ENCODE measurements at regions not wholly inside any gene's neighbourhood (a gene's known extent, or its start where the extent isn't known, plus 50 kb on each side); places are given as distances from the start of the nearest gene placed in this dataset.

DNA sequence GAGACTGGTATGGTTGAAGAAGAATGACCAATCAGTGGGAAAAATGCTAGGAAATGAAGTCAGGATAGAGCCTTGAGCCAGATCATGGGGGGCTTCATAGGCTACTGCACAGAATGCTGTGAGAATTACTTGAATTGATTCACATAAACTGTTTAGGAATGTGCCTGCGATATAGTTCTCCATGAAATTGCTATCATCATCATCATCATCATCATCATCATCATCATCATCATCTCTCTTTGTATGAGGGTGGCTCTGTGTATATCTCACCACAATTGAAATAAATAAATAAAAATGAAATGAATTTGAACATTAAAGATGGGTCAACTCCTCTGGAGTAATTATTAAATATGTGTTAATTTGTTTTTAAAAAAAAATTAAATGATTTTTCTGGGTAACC is 148.6 kb upstream of the LEF1 start:
- H3K27me3 ChIP-seq (ENCODE audit: insufficient read depth, low read length) = no peaks in the 10 kb centered on the region
- no peaks in the 10 kb centered on the region for H3K79me2 ChIP-seq (ENCODE audit: control insufficient read depth, insufficient read depth, low read length, unreplicated experiment)
- no peaks in the 10 kb centered on the region for H3K4me1 ChIP-seq (ENCODE audit: control insufficient read depth, insufficient read depth, low read length, unreplicated experiment)
- no peak overlapping the region for H3K4me3 ChIP-seq (ENCODE audit: low read depth, low read length)
- no peak overlapping the region for H3K27ac ChIP-seq (ENCODE audit: low read depth, low read length)
- H3K36me3 ChIP-seq (ENCODE audit: insufficient read depth, low read length) = no peaks in the 10 kb centered on the region
- H2AFZ ChIP-seq (ENCODE audit: low read length, unreplicated experiment) = no peak overlapping the region

DNA sequence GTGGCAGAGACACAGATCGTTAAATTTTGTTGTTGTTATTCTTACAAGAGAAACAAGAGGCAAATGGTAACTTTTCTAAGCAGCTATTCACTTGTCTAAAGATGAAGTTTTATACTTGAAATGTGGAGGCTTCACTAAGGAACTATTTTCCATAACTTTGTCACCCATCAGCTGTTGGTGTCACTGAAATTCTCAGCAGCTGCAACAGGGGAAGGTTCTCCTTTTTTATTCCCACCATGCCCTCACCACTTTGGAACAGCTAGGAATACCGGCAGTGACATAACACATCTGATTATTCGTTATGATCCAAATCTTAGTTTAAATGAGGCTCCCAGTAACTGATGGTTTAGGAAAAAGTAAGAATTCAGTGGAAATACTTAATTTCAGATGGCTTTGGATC is 147.0 kb upstream of the LEF1 start:
- Histone ChIP-seq H3K27ac (ENCODE audit: low read depth, low read length) (no peak overlapping the region), H3K36me3 (ENCODE audit: insufficient read depth, low read length) (no peaks in the 10 kb centered on the region), H3K4me3 (ENCODE audit: low read depth, low read length) (no peak overlapping the region), H2AFZ (ENCODE audit: low read length, unreplicated experiment) (no peak overlapping the region), H3K4me1 (ENCODE audit: control insufficient read depth, insufficient read depth, low read length, unreplicated experiment) (no peaks in the 10 kb centered on the region), H3K79me2 (ENCODE audit: control insufficient read depth, insufficient read depth, low read length, unreplicated experiment) (no peaks in the 10 kb centered on the region), H3K27me3 (ENCODE audit: insufficient read depth, low read length) (no peaks in the 10 kb centered on the region; the same call in 1 of the 2 replicates)

DNA sequence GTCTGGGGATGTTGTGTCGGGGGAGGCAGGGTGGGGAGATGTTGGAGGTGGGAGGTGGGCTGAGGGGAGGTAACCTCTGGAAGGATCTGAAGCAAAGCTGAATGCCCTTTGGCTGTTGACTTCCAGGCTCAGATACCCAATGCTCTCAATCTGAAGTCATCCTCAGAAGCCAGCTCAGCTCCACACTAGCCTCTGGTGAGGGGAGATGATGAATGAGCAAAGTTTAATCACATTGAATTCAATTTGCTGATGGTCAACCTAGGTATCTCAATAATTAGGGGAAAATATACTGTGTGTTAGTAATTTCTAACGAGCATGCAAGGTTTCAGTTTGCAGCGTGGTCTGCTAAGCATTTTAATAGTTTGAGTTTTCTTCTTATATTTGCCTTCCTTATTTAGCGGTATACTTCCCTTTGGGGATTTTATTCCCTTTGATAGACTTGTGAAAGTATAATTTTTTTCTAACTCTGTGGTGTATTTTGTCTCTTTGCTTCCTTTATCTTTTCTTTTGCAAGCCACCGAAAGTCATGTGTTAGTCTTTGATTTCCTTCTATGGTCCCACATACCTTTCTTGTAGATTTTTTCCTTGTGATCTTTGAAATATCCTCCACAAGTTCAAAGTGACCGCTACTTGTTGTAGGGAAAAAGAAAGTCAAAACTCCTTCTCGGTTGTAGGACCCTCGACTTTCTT is 146.3 kb upstream of the LEF1 start:
- Histone ChIP-seq H2AFZ (ENCODE audit: low read length, unreplicated experiment) (no peak overlapping the region), H3K4me3 (ENCODE audit: low read depth, low read length) (no peak overlapping the region), H3K27me3 (ENCODE audit: insufficient read depth, low read length) (no peaks in the 10 kb centered on the region; the same call in 1 of the 2 replicates)

DNA sequence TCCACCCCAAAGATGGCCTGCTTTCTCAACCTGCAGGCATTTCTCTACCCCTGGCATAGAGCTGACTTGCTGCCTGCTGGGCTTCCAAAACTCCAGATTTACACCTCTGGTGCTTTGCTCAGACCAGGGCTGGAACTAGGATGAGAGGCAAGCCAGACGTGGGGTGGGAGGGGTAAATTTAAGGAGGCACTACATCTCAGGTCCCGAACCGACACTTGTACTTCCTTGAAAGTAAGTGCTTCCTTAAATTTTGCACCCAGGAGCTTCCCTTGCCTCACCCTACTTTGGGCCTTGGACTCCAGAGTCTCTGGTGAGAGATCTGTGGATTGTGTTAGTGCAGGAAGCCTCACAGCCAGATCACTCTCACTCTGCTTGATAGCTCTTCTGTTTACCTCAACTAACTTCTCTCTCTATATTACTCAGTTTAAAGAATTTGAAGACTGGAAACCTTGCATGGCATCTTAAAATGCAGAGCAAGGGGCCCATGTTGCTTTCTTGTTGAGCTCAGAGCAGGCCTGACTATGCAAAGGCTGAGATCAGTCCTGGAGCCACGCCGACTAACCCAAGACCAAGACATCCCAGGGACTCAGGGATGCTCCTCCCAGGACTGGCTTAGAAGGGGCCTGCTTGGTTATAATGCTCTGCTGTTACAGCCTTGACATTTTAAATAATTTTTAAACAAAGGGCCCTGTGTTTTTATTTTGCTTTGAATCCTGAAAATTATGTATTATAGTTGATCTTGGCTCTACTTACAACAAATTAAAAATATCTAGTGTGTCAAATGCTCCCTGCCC is 145.0 kb upstream of the LEF1 start:
- H3K4me1 ChIP-seq (ENCODE audit: control insufficient read depth, insufficient read depth, low read length, unreplicated experiment) = no peaks in the 10 kb centered on the region

More for the DNA sequence above, 146.3 kb upstream of the LEF1 start:
- Histone ChIP-seq H3K36me3 (ENCODE audit: insufficient read depth, low read length) (no peaks in the 10 kb centered on the region), H3K4me1 (ENCODE audit: control insufficient read depth, insufficient read depth, low read length, unreplicated experiment) (no peaks in the 10 kb centered on the region), H3K79me2 (ENCODE audit: control insufficient read depth, insufficient read depth, low read length, unreplicated experiment) (no peaks in the 10 kb centered on the region), H3K27ac (ENCODE audit: low read depth, low read length) (no peak overlapping the region)

DNA sequence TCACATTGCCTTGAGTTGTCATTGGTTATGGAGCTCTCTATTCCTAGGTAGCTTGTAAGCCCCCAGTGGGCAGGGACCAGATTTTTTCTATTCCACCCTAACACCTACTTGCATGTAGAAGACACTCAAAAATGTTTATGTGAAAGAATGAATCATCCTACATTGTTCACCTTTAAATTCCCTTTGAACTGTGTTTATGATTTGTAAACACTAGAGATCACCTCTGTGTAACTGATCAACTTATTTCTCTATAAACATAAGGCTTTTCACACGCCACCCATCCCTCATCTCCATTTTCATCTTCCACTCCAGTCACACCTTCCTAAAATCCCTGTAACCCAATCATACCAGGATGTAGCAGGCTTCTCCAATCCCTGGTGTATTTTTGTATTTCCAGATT is 142.6 kb upstream of the LEF1 start:
- Histone ChIP-seq H3K4me1 (ENCODE audit: control insufficient read depth, insufficient read depth, low read length, unreplicated experiment) (no peaks in the 10 kb centered on the region), H2AFZ (ENCODE audit: low read length, unreplicated experiment) (no peak overlapping the region), H3K27ac (ENCODE audit: low read depth, low read length) (no peak overlapping the region), H3K79me2 (ENCODE audit: control insufficient read depth, insufficient read depth, low read length, unreplicated experiment) (no peaks in the 10 kb centered on the region), H3K36me3 (ENCODE audit: insufficient read depth, low read length) (no peaks in the 10 kb centered on the region), H3K27me3 (ENCODE audit: insufficient read depth, low read length) (no peaks in the 10 kb centered on the region; the same call in 1 of the 2 replicates), H3K4me3 (ENCODE audit: low read depth, low read length) (no peak overlapping the region)

More for the DNA sequence above, 145.0 kb upstream of the LEF1 start:
- H3K27me3 ChIP-seq (ENCODE audit: insufficient read depth, low read length) = no peaks in the 10 kb centered on the region; the same call in 1 of the 2 replicates
- no peak overlapping the region for H3K4me3 ChIP-seq (ENCODE audit: low read depth, low read length)
- H2AFZ ChIP-seq (ENCODE audit: low read length, unreplicated experiment) = no peak overlapping the region
- no peaks in the 10 kb centered on the region for H3K36me3 ChIP-seq (ENCODE audit: insufficient read depth, low read length)
- H3K27ac ChIP-seq (ENCODE audit: low read depth, low read length) = no peak overlapping the region
- H3K79me2 ChIP-seq (ENCODE audit: control insufficient read depth, insufficient read depth, low read length, unreplicated experiment) = no peaks in the 10 kb centered on the region

DNA sequence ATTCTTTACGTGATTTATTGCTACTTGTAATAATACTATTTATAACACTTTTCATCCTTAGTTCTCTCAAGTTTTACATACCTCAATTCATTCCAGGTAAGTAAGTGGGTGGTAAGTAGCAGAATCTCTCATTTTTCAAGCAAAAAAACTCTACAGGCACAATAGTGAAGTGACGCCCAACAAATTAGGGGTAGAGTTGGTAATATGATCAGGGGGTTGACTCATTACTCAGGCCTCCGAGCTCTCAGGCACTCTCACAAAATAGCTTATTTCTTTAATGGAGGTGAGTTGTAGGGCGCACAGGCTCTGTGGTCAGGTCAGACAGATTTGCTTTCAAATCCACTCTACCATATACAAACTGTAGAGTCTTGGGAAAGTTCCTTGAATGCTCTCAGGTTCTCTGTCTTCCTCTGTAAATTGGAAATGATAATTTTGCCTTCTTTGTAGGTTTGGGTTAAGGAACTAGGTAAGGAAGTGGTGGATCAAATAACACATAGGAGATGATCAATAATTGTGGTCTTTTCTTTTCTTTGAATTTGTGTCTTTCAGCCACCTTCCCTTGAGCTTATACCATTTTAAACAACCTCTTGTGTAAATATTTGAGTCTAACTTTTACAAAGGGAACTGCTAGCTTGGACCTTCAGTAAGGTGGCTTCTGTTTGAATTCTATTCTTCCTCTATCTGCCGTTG is 134.9 kb upstream of the LEF1 start:
- no peak overlapping the region for H3K27ac ChIP-seq (ENCODE audit: low read depth, low read length)
- H3K79me2 ChIP-seq (ENCODE audit: control insufficient read depth, insufficient read depth, low read length, unreplicated experiment) = no peaks in the 10 kb centered on the region
- H3K4me3 ChIP-seq (ENCODE audit: low read depth, low read length) = no peak overlapping the region
- no peaks in the 10 kb centered on the region for H3K36me3 ChIP-seq (ENCODE audit: insufficient read depth, low read length)
- no peak overlapping the region for H2AFZ ChIP-seq (ENCODE audit: low read length, unreplicated experiment)
- no peaks in the 10 kb centered on the region for H3K27me3 ChIP-seq (ENCODE audit: insufficient read depth, low read length)
- H3K4me1 ChIP-seq (ENCODE audit: control insufficient read depth, insufficient read depth, low read length, unreplicated experiment) = no peaks in the 10 kb centered on the region

DNA sequence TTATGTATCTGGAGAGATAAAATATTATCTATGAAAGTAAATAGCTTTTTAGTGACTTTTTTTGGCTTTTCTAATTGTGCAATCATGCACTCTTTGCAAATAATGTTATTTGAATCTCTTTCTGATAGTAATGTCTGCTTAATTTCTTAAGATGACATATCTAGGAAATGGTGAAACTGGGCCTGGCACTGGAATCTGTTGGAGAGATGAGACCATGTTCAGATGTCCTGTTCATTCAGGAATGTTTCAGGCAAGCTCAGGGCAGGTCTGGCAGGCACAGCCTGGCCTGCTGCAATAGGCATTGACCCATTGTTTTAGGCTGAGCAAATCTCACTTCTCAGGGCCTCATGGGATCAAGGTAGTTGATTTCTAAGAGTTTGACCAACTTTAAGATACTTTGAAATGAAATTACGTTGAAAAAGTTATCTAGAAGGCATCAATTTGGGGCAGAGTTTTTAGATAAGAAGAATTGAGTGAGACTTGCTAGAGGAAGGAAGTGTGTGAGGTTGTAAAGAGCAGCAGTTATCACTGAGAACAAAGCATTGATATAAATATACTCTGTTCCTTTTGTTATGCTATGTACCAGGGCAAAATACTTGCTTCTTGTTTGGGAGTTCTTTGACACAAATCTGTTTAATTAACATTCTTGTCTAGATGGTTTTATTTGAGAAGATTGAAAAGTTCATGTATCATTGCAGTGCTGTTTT is 133.0 kb upstream of the LEF1 start:
- no peaks in the 10 kb centered on the region for H3K27me3 ChIP-seq (ENCODE audit: insufficient read depth, low read length)
- no peaks in the 10 kb centered on the region for H3K36me3 ChIP-seq (ENCODE audit: insufficient read depth, low read length)
- H2AFZ ChIP-seq (ENCODE audit: low read length, unreplicated experiment) = no peak overlapping the region
- H3K4me3 ChIP-seq (ENCODE audit: low read depth, low read length) = no peak overlapping the region
- H3K27ac ChIP-seq (ENCODE audit: low read depth, low read length) = no peak overlapping the region
- no peaks in the 10 kb centered on the region for H3K4me1 ChIP-seq (ENCODE audit: control insufficient read depth, insufficient read depth, low read length, unreplicated experiment)
- no peaks in the 10 kb centered on the region for H3K79me2 ChIP-seq (ENCODE audit: control insufficient read depth, insufficient read depth, low read length, unreplicated experiment)

DNA sequence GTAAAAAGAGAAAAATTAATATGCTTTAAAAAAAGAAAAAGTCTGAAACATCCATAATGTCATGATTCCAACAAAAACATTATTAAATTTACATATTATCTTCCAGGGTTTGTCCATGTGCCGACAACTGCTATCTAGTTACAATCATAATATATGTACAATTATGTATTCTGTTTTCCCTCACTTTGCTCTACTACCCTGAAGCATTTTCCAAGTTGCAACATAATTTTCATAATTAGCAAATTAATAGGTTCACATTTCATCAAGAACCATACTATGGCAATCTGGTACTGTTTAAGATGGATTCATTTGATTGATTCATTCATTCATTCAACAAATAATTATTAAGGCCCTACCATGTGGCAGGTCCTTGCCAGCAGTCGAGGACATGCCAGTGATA is 128.9 kb upstream of the LEF1 start:
- H3K4me3 ChIP-seq (ENCODE audit: low read depth, low read length) = no peak overlapping the region
- no peaks in the 10 kb centered on the region for H3K36me3 ChIP-seq (ENCODE audit: insufficient read depth, low read length)
- no peaks in the 10 kb centered on the region for H3K27me3 ChIP-seq (ENCODE audit: insufficient read depth, low read length)
- H3K79me2 ChIP-seq (ENCODE audit: control insufficient read depth, insufficient read depth, low read length, unreplicated experiment) = no peaks in the 10 kb centered on the region
- no peak overlapping the region for H3K27ac ChIP-seq (ENCODE audit: low read depth, low read length)
- H3K4me1 ChIP-seq (ENCODE audit: control insufficient read depth, insufficient read depth, low read length, unreplicated experiment) = no peaks in the 10 kb centered on the region
- no peak overlapping the region for H2AFZ ChIP-seq (ENCODE audit: low read length, unreplicated experiment)

DNA sequence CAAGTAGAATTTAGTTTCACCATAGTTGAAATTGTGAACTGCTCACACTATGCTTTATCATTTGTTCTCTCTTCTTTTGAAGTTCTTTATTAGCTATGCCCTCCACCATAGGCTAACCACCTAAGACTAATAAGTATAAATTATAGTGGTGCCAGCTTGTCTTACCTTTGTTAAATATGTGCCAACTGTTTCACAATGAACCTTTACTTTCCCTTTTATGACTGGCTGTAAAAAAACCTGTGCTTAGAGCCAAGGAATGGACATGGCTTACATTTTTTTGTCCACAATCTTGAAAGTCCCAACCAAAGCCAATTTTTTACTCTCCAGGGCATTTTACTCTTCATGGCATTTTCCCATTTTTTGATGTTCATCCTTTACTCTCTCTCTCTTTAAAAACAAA is 123.5 kb upstream of the LEF1 start:
- no peak overlapping the region for H3K27ac ChIP-seq (ENCODE audit: low read depth, low read length)
- H3K36me3 ChIP-seq (ENCODE audit: insufficient read depth, low read length) = no peaks in the 10 kb centered on the region
- no peak overlapping the region for H3K4me3 ChIP-seq (ENCODE audit: low read depth, low read length)
- H3K27me3 ChIP-seq (ENCODE audit: insufficient read depth, low read length) = 0 out of 2 replicates have a peak, but pooled peaks cover 6% of the 10 kb centered on the region
- H3K79me2 ChIP-seq (ENCODE audit: control insufficient read depth, insufficient read depth, low read length, unreplicated experiment) = no peaks in the 10 kb centered on the region
- H3K4me1 ChIP-seq (ENCODE audit: control insufficient read depth, insufficient read depth, low read length, unreplicated experiment) = no peaks in the 10 kb centered on the region
- no peak overlapping the region for H2AFZ ChIP-seq (ENCODE audit: low read length, unreplicated experiment)

DNA sequence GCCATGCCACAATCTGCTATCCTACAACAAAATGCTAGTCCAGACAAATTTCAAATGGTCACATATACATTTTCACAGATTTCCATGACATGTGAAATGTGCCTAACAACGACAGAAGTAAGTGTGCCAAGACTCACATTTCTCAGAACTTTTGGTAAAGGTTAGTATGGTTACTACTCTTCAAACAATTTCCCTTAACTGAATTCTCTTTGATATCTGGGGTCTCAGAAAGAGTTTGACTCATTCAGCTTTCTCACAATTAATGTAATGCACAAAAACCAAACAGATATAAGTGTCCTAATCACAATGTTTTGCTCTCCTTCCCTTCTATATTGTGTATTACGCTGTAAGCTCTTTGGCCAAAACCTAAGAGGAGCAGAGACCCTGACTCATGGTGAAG is 122.4 kb upstream of the LEF1 start:
- no peaks in the 10 kb centered on the region for H3K79me2 ChIP-seq (ENCODE audit: control insufficient read depth, insufficient read depth, low read length, unreplicated experiment)
- 0 out of 2 replicates have a peak, but pooled peaks cover 6% of the 10 kb centered on the region for H3K27me3 ChIP-seq (ENCODE audit: insufficient read depth, low read length)
- H3K27ac ChIP-seq (ENCODE audit: low read depth, low read length) = no peak overlapping the region

More for the DNA sequence above, 122.4 kb upstream of the LEF1 start:
- no peak overlapping the region for H3K4me3 ChIP-seq (ENCODE audit: low read depth, low read length)
- H3K4me1 ChIP-seq (ENCODE audit: control insufficient read depth, insufficient read depth, low read length, unreplicated experiment) = no peaks in the 10 kb centered on the region
- no peaks in the 10 kb centered on the region for H3K36me3 ChIP-seq (ENCODE audit: insufficient read depth, low read length)
- H2AFZ ChIP-seq (ENCODE audit: low read length, unreplicated experiment) = no peak overlapping the region

Measured in ACC112 (cell line).